Keratinocyte (primary cell): ENCODE measurements at regions not wholly inside any gene's neighbourhood (a gene's known extent, or its start where the extent isn't known, plus 50 kb on each side); places are given as distances from the start of the nearest gene placed in this dataset.

Source experiments
- DNase-seq: peaks from one replicate; pipeline ENCODE4 v3.0.0-alpha.2; 2011; ENCODE audit warnings: low read depth, missing footprints, low spot score
- FAIRE-seq: peaks from 2 replicates; lab custom pipeline; 2011; peaks lifted over from hg19 to GRCh38; lab: Jason Lieb, UNC
- H2AFZ ChIP-seq: 2 replicates; pipeline ENCODE4 v1.6.0; 2012; ENCODE audit warnings: low read length, control low read depth, inconsistent platforms; ENCODE audit not compliant: control insufficient read depth
- H3K27ac ChIP-seq: 2 replicates; pipeline ENCODE4 v1.5.1; 2011; ENCODE audit warnings: low read length; ENCODE audit not compliant: control insufficient read depth, insufficient read depth
- H3K27me3 ChIP-seq: 3 replicates; pipeline ENCODE4 v1.6.0; 2011; ENCODE audit warnings: low read length; ENCODE audit not compliant: control insufficient read depth, insufficient read depth; ENCODE audit errors: extremely low read depth
- H3K36me3 ChIP-seq, 2 experiments: 2 replicates in 1 of 2; 3 replicates in 1 of 2; pipeline ENCODE4 v1.5.1; 2011; ENCODE audit warnings: low read length in 2 of 2, mild to moderate bottlenecking in 1 of 2; ENCODE audit not compliant: control insufficient read depth in 2 of 2, insufficient read depth in 2 of 2; ENCODE audit errors: extremely low read depth in 1 of 2
- H3K4me1 ChIP-seq: 3 replicates; pipeline ENCODE4 v1.5.1; 2011; ENCODE audit warnings: low read length; ENCODE audit not compliant: control insufficient read depth, insufficient read depth; ENCODE audit errors: extremely low read depth
- H3K4me2 ChIP-seq: 3 replicates; pipeline ENCODE4 v1.6.0; 2011; ENCODE audit warnings: low read depth, low read length; ENCODE audit not compliant: control insufficient read depth, insufficient read depth; ENCODE audit errors: extremely low read depth
- H3K4me3 ChIP-seq, 3 experiments: fragments of 200-600 bp in 1 of 3; sonication (generic) in 1 of 3; 2 replicates in 2 of 3; 3 replicates in 1 of 3; pipeline ENCODE4 v1.5.1; 2011 to 2016; ENCODE audit warnings: low read length in 3 of 3, mild to moderate bottlenecking in 3 of 3, control low read depth in 2 of 3, inconsistent platforms in 1 of 3, low read depth in 1 of 3, mixed read lengths in 1 of 3, mixed run types in 1 of 3, moderate library complexity in 1 of 3; ENCODE audit not compliant: control insufficient read depth in 2 of 3, insufficient read depth in 2 of 3; ENCODE audit errors: extremely low read depth in 1 of 3
- H3K79me2 ChIP-seq: 2 replicates; pipeline ENCODE4 v1.6.0; 2012; ENCODE audit warnings: low read length; ENCODE audit not compliant: control insufficient read depth, insufficient read depth
- H3K9ac ChIP-seq: 3 replicates; pipeline ENCODE4 v1.6.0; 2011; ENCODE audit warnings: low read length; ENCODE audit not compliant: control insufficient read depth, insufficient read depth; ENCODE audit errors: extremely low read depth
- H3K9me1 ChIP-seq: 3 replicates; pipeline ENCODE4 v1.6.0; 2011; ENCODE audit warnings: low read length; ENCODE audit not compliant: control insufficient read depth, insufficient read depth; ENCODE audit errors: extremely low read depth
- H3K9me3 ChIP-seq: 2 replicates; pipeline ENCODE4 v1.5.1; 2012; ENCODE audit warnings: low read depth, low read length; ENCODE audit not compliant: control insufficient read depth
- H4K20me1 ChIP-seq: 3 replicates; pipeline ENCODE4 v1.6.0; 2011; ENCODE audit warnings: low read length; ENCODE audit not compliant: control insufficient read depth, insufficient read depth; ENCODE audit errors: extremely low read depth
- CTCF ChIP-seq, 3 experiments: IDR thresholded peaks in 1 of 3; conservative IDR thresholded peaks in 1 of 3; optimal IDR thresholded peaks in 1 of 3; 2 replicates in 2 of 3; 3 replicates in 1 of 3; pipeline versions ENCODE3 to v1.5.1; 2011; ENCODE audit warnings: low read length in 3 of 3, mild to moderate bottlenecking in 3 of 3, moderate library complexity in 2 of 3, control low read depth in 1 of 3, inconsistent platforms in 1 of 3; ENCODE audit not compliant: insufficient read depth in 2 of 3; ENCODE audit errors: extremely low read depth in 1 of 3
- EZH2 ChIP-seq: IDR thresholded peaks from one replicate; pipeline ENCODE4 v1.6.1; 2012; ENCODE audit warnings: inconsistent platforms, mild to moderate bottlenecking, low read length, moderate library complexity
- dilution Hi-C: fragments of 300-500 bp; cut with MboI; formaldehyde crosslinking; loops from one replicate; pipeline ENCODE4 v1.7.0; 2020; ENCODE audit warnings: low sequenced_read_pairs; ENCODE audit not compliant: extremely low pct_ligation_motif_present

- H3K27ac ChIP-seq: no peak overlapping the region
- no peaks in the 10 kb centered on the region for H3K79me2 ChIP-seq
- no peak overlapping the region for H3K4me2 ChIP-seq
- H3K9me3 ChIP-seq: no peaks in the 10 kb centered on the region
- H3K4me1 ChIP-seq: no peaks in the 10 kb centered on the region
- H2AFZ ChIP-seq: no peak overlapping the region
- no peaks in the 10 kb centered on the region for H4K20me1 ChIP-seq
- H3K36me3 ChIP-seq: no peaks in the 10 kb centered on the region
- no peak overlapping the region for H3K4me3 ChIP-seq
- no peak for TF ChIP-seq EZH2
- TF ChIP-seq CTCF (optimal IDR thresholded peaks at IDR 0.05 in 1 of 3, IDR thresholded peaks at IDR 0.05 in 1 of 3, conservative IDR thresholded peaks at IDR 0.05 in 1 of 3; ENCODE audit: extremely low read depth in 1 of 3, insufficient read depth in 2 of 3, low read length in 3 of 3): no peak
- dilution Hi-C loops: no loop called here
- no peak overlapping the region for H3K9ac ChIP-seq
- DNase-seq (no peak), FAIRE-seq (no peak)
- no peaks in the 10 kb centered on the region for H3K9me1 ChIP-seq
- H3K27me3 ChIP-seq: no peaks in the 10 kb centered on the region
Observed at GRCh38 chr5:63293317-63293716, 668.9 kb downstream of the HTR1A start.

GRCh38 chr5:63286724-63287123, 675.5 kb downstream of the HTR1A start:
- dilution Hi-C loops: no loop called here

More at GRCh38 chr5:63286724-63287123, 675.5 kb downstream of the HTR1A start:
- H3K9ac ChIP-seq: no peak overlapping the region
- no peaks in the 10 kb centered on the region for H3K9me3 ChIP-seq
- TF ChIP-seq CTCF (optimal IDR thresholded peaks at IDR 0.05 in 1 of 3, IDR thresholded peaks at IDR 0.05 in 1 of 3, conservative IDR thresholded peaks at IDR 0.05 in 1 of 3; ENCODE audit: extremely low read depth in 1 of 3, insufficient read depth in 2 of 3, low read length in 3 of 3): no peak
- TF ChIP-seq EZH2: no peak
- DNase-seq (no peak), FAIRE-seq (no peak)
- no peaks in the 10 kb centered on the region for H3K36me3 ChIP-seq
- no peak overlapping the region for H3K27ac ChIP-seq
- H3K4me1 ChIP-seq: no peaks in the 10 kb centered on the region
- H3K4me3 ChIP-seq: no peak overlapping the region
- H3K27me3 ChIP-seq: no peaks in the 10 kb centered on the region
- H3K79me2 ChIP-seq: no peaks in the 10 kb centered on the region
- H3K9me1 ChIP-seq: no peaks in the 10 kb centered on the region
- H4K20me1 ChIP-seq: no peaks in the 10 kb centered on the region
- no peak overlapping the region for H3K4me2 ChIP-seq
- no peak overlapping the region for H2AFZ ChIP-seq
